ENCODE measurements at regions not wholly inside any gene's neighbourhood (a gene's known extent, or its start where the extent isn't known, plus 50 kb on each side); places are given as distances from the start of the nearest gene placed in this dataset.

DNA sequence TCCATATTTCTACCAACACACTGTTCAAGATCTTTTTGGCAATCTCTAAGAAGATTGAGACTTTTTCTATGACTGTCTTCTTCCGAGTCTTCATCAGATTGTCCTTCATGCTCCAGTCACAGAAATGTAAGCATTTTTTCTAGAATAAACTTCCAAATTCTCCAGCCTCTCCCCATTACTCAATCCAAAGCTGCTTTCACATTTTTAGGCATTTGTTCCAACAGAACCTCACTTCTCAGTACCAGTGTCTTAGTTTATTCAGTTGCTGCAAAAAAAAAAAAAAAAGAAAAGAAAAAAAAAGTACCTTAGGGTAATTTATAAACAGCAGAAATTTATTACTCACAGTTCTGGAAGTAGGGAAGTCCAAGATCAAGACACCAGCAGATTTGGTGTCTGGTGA lies 290.8 kb upstream of the NOVA1 start:
- DNase-seq (ENCODE audit: missing footprints) (no peak), ATAC-seq (peak; percentile 58)
- intact Hi-C loops (cut with DNase I) = no loop called here

DNA sequence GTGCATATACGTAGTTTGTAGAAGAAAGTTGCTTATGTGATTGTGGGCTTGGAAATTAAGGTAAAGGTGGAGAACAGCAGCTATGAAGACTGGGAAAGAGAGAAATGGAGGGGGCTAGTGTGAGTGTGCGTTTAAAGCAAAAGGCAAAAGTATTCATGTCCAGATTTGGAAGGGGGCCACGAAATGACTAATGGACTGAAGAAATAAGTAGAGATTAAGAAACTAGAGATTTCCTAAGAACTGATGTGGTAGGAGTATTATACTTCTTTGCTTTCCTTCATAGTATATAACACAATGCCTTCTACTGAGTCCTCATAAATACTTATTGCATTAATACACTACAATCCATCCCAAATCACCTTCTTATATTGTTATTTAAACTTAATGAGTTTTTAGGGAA lies 298.6 kb upstream of the NOVA1 start:
- ATAC-seq = no peak
- DNase-seq (ENCODE audit: missing footprints) = no peak
- intact Hi-C loops (cut with DNase I) = no loop called here

DNA sequence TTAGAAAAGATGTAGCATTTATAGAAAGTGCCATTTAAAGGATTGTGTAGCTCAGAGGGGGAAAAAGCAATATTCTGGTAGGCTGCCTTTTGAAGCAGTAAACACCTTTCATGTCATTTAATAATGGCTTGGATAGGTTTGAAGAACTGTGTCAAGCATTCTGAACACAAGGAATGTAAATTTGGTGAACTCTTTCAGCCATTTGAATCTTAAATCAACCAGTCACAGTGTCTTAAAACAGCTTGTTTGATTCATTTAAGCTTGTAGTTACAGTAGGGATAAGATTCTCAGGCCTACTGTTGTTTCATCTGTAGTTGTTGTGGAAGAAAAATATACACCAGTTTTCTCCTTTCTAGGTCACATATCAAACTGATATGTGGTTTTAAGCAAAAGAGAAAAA lies 299.4 kb upstream of the NOVA1 start:
- intact Hi-C loops (cut with DNase I) = no loop called here
- ATAC-seq = no peak

GRCh38 chr14:26905229-26905628 lies 307.4 kb upstream of the NOVA1 start:
- no peak for DNase-seq (ENCODE audit: missing footprints)
- intact Hi-C loops (cut with DNase I) = loop anchor here (10.0 kb wide), 1 partner anchor 80 kb away; no protein-coding TSS in a partner anchor
- ATAC-seq = no peak

More for the DNA sequence above, 299.4 kb upstream of the NOVA1 start:
- DNase-seq (ENCODE audit: missing footprints) = no peak

DNA sequence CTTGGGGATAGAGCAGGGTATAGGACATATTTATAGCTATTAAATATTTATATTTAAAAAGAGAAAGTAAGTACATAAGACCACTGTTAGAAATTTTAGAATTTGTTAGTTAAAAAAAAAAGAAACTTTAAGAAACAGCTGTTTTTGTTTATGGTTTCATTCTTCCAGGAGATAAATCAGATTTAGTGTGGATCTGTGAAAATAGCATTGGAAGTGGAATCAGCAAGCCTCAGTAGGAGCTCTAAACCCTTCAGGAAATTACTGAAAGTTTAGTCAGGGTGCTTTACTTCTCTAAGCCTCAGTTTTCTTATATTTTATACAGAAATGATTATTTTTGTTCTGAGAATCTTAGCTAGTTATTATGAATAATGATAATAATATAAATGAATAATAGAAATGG lies 316.0 kb upstream of the NOVA1 start:
- no peak for ATAC-seq
- DNase-seq (ENCODE audit: missing footprints) = no peak
- intact Hi-C loops (cut with DNase I) = no loop called here

GRCh38 chr14:26917086-26917485 lies 319.3 kb upstream of the NOVA1 start:
- peak; percentile 97 for ATAC-seq
- intact Hi-C loops (cut with DNase I) = no loop called here

GRCh38 chr14:26925876-26926584 lies 328.2 kb upstream of the NOVA1 start:
- DNase-seq (ENCODE audit: missing footprints) (no peak), ATAC-seq (no peak)
- intact Hi-C loops (cut with DNase I) = no loop called here

More at GRCh38 chr14:26917086-26917485, 319.3 kb upstream of the NOVA1 start:
- no peak for DNase-seq (ENCODE audit: missing footprints)

GRCh38 chr14:26926585-26926984 lies 328.8 kb upstream of the NOVA1 start:
- DNase-seq (ENCODE audit: missing footprints) (no peak), ATAC-seq (no peak)
- intact Hi-C loops (cut with DNase I) = no loop called here

- ATAC-seq (no peak), DNase-seq (ENCODE audit: missing footprints) (no peak)
- intact Hi-C loops (cut with DNase I) = no loop called here
Observed at GRCh38 chr14:26928019-26928418, 330.2 kb upstream of the NOVA1 start.

DNA sequence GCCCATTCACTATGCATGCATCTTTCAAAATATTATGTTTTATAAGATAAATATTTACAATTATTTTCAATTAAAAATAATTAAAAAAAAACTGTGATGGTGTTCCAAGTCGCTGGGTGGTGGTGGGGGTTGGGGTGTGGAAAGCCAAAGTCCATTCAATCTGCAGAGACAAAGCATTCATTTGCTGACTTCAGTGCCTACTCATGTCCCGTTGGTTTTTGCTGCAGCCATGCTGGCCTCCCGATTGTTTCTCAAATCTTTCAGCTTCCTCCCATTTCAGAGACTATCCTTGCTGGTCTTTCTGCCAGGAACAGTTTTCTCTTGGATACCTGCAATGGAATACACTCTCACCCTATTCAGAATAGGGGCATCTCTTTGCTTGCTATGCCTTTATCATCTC lies 331.5 kb upstream of the NOVA1 start:
- intact Hi-C loops (cut with DNase I) = no loop called here
- no peak for ATAC-seq

DNA sequence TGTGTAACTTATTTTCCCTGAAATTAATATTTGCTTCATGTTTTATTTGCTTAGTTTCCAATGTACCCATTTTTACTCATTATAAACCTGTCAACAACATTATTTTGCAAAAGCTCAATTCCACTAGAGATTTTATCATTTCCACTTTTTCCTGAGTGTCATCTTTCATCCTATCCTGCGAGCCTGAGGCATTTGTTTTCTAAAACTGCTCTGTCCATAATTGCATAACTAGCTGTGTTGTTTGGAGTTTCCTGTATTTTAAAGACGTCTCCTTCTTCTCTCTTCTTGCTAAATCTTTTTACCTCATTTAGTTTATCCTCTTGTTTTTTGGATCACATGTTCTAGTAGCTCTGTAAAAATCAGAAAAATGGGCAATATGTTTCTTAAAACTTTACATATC lies 332.7 kb upstream of the NOVA1 start:
- ATAC-seq = no peak
- intact Hi-C loops (cut with DNase I) = no loop called here

More for the DNA sequence above, 331.5 kb upstream of the NOVA1 start:
- DNase-seq (ENCODE audit: missing footprints) = no peak

DNA sequence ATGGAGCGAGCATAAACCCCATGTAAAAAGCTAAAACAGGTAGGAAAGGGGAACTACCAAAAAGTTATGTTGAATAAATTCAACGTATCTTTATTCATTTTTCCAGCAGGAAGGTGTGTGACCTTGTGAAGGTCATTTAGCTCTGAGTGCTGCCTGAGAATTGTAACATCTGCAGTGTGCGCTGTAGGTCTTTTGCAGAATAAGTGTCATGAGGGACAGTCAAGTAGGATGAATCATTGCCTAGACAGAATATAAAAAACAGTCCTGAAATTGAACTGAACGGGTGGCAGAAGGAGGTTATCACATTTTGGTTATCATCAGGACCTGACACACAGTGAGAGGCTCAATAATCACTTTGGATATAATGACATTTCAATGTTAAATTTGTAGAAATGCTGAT lies 334.8 kb upstream of the NOVA1 start:
- intact Hi-C loops (cut with DNase I) = no loop called here
- ATAC-seq (no peak), DNase-seq (ENCODE audit: missing footprints) (no peak)

More for the DNA sequence above, 332.7 kb upstream of the NOVA1 start:
- DNase-seq (ENCODE audit: missing footprints) = no peak

DNA sequence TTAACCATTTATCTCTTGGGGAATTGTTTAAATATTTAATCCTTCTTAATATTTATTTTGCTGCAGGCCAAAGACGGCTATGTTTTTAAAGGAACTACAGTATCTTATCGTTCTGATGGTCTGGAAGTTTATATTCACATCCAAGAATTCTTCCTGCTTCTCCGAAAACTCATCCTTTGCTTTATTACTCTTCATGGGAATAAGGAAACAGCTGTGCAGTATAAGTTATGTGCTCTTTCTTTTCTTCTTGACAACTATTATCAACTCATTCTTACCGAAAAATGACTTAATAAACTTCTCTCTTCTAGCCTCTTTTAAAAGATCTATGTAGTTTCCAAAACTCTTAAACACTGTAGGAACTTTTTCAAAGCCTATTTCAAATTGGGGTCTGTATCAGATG lies 335.6 kb upstream of the NOVA1 start:
- intact Hi-C loops (cut with DNase I) = no loop called here
- no peak for ATAC-seq
- no peak for DNase-seq (ENCODE audit: missing footprints)

GRCh38 chr14:26934151-26934550 lies 336.3 kb upstream of the NOVA1 start:
- no peak for DNase-seq (ENCODE audit: missing footprints)
- intact Hi-C loops (cut with DNase I) = no loop called here
- ATAC-seq = no peak

DNA sequence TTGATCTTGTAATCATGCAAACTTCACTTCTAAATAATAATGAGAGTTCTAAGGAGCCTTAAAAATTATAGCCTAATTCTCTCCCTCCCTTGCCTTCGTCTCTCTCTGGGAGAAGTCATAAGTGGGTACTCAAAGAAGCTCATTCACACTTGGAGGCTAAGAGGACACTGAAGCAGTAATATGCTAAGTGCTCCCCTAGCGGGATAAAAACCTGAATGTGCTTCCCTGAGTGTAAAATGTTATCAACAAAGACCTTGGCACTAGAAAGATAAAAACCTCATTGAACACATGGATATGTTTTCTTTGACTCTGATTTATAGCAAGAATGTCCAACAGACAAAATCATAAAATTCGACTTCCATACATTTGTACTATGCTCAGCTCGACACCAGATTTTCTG lies 337.9 kb upstream of the NOVA1 start:
- DNase-seq (ENCODE audit: missing footprints) (no peak), ATAC-seq (no peak)
- intact Hi-C loops (cut with DNase I) = no loop called here

DNA sequence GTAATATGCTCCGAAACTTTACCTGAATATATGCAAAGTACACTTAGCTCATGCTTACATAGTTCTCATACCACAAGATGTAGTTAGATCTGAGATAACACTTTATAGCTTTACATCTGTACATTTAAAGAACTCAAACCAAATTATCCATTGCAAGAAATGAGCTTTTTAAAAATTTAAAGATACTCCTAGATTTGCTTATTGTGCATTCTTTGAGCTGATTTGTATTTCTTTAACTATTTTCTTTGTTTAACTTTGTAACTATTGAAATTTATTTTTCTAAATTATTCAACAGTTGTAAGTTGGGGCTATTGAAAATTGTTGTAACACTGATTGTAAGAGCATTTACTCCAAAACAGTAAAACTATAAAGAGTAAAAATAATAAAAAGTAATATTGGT lies 340.2 kb upstream of the NOVA1 start:
- intact Hi-C loops (cut with DNase I) = no loop called here
- no peak for DNase-seq (ENCODE audit: missing footprints)
- ATAC-seq = no peak

- DNase-seq (ENCODE audit: missing footprints) (no peak), ATAC-seq (no peak)
- intact Hi-C loops (cut with DNase I) = no loop called here
Observed at GRCh38 chr14:26939755-26940154, 341.9 kb upstream of the NOVA1 start.

DNA sequence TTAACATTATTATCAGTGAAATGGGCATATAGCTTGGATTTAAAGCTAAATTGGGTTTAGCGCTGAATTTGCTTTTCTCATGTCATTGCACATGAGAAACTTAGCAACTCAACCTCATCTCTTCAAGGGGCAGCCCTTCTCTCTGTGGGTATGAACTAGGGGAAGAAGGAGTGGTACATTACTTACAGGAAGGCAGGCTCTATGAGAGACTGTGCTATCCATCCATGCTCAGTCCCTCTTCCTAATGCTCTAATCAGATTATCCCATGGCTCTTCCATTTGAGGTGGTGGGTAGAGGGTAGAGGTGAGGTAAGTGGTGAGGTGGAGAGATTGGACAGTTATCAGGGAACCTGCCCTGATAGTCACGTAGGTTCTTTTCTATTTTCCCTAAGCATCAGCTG lies 343.7 kb upstream of the NOVA1 start:
- intact Hi-C loops (cut with DNase I) = no loop called here
- DNase-seq (ENCODE audit: missing footprints) (no peak), ATAC-seq (no peak)

DNA sequence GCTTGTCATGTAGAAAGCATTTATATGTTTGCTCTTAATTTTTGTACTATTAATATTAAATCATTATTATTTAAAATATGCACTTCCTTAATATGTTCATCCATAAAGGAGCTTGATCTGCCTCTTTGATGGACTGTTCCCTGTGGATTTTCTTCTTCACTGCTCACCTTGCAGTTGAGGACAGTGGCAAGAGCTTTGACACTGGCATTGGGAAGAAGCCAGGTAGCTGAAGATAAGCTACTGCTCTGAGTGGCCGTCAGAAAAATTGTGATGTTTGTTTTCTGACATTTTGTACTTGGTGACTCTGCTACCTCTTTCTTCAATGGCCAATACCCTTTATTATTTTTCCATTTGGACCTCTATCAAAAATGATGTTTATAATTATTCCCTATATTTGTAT lies 349.4 kb upstream of the NOVA1 start:
- DNase-seq (ENCODE audit: missing footprints) (no peak), ATAC-seq (peak; percentile 64)
- intact Hi-C loops (cut with DNase I) = no loop called here

DNA sequence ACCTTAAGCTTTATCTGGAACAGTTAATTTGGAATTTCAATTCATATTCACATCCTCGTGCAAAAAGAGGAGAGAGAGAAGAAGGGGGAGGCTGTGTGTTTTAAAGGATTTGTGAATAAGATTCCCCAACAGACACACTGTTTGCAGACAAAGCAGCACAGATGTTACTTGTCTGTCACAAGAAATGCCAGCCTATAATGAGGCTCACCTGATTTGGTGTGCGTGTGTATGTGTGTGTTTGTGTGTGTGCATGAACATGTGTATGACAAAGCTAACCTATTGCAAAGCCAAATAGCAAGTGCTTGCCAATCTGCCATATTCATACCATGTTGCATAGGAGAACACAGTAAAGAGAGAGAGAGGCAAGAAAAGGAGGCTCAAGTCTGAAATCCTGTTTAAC lies 361.6 kb upstream of the NOVA1 start:
- DNase-seq (ENCODE audit: missing footprints) = no peak
- no peak for ATAC-seq
- intact Hi-C loops (cut with DNase I) = no loop called here

DNA sequence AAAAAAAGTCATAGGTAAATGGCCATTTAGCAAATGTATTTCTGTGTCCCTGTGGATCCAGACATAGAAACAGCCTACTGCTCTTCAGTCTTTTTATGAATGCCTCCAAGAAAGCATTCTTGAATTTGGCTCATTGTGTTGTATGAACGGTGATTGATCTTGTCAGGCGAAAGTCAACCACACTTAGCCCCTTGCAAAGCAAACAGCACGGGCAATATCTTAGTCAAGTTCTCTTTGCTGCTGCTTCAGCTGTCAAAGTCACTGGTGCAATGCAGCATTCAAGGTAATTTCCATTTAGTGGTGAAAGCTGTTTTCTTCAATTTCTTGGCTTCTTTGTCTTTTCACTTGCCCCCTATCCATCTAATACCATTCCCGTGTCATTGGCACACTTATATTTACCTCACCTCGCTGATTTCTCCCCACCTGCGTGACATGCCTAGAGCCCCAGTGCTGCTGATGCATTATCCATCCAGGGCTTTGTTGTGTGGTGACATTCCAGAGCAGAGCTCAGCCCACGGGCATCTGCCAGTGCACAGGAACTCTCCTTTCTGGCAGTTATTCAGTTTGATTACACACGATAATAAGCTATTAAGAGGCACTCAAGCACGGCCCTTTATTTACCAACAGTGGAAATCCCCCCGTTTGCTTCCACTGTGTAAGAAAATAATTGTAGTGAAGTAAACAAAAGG lies 362.3 kb upstream of the NOVA1 start:
- no peak for ATAC-seq
- no peak for DNase-seq (ENCODE audit: missing footprints)
- intact Hi-C loops (cut with DNase I) = no loop called here
